ENCODE measurements at regions not wholly inside any gene's neighbourhood (a gene's known extent, or its start where the extent isn't known, plus 50 kb on each side); places are given as distances from the start of the nearest gene placed in this dataset.
A peak's percentile ranks its signal among the peaks of the same experiment; 100 is the strongest.

- Histone ChIP-seq H3K4me1 (ENCODE audit: control insufficient read depth in 2 of 3, insufficient read depth in 2 of 3, low read depth in 1 of 3, low read length in 3 of 3) (no peaks in the 10 kb centered on the region), H3K27me3 (ENCODE audit: control insufficient read depth, insufficient read depth, low read length) (no peaks in the 10 kb centered on the region), H3K9me3 (ENCODE audit: control insufficient read depth in 2 of 3, insufficient read depth in 1 of 3, low read length in 3 of 3) (no peaks in the 10 kb centered on the region), H3K27ac (ENCODE audit: low read depth in 2 of 2, low read length in 2 of 2) (no peak overlapping the region), H3K4me3 (ENCODE audit: low read length in 3 of 3) (no peak overlapping the region), H3K36me3 (ENCODE audit: control insufficient read depth in 2 of 3, insufficient read depth in 3 of 3, low read length in 3 of 3) (peaks cover 3 to 14% (median 9%) of the 10 kb centered on the region in 3 donors), H3K9ac (ENCODE audit: low read length in 3 of 3) (no peak overlapping the region)
- FAIRE-seq (no peak), DNase-seq (no peak)
- intact Hi-C loops (cut with DNase I): no loop called here
- TF ChIP-seq, protein P1, sequence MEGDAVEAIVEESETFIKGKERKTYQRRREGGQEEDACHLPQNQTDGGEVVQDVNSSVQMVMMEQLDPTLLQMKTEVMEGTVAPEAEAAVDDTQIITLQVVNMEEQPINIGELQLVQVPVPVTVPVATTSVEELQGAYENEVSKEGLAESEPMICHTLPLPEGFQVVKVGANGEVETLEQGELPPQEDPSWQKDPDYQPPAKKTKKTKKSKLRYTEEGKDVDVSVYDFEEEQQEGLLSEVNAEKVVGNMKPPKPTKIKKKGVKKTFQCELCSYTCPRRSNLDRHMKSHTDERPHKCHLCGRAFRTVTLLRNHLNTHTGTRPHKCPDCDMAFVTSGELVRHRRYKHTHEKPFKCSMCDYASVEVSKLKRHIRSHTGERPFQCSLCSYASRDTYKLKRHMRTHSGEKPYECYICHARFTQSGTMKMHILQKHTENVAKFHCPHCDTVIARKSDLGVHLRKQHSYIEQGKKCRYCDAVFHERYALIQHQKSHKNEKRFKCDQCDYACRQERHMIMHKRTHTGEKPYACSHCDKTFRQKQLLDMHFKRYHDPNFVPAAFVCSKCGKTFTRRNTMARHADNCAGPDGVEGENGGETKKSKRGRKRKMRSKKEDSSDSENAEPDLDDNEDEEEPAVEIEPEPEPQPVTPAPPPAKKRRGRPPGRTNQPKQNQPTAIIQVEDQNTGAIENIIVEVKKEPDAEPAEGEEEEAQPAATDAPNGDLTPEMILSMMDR (IDR thresholded peaks at IDR 0.05; ENCODE audit: borderline replicate concordance, extremely low read depth, insufficient read depth): no peak
These were observed 256.3 kb upstream of the RGS6 start for GRCh38 chr14:71675900-71676287.

- Histone ChIP-seq H3K36me3 (ENCODE audit: control insufficient read depth in 2 of 3, insufficient read depth in 3 of 3, low read length in 3 of 3) (peaks cover 0 to 10% (median 5%) of the 10 kb centered on the region in 3 donors), H3K9ac (ENCODE audit: low read length in 3 of 3) (no peak overlapping the region), H3K27ac (ENCODE audit: low read depth in 2 of 2, low read length in 2 of 2) (no peak overlapping the region), H3K9me3 (ENCODE audit: control insufficient read depth in 2 of 3, insufficient read depth in 1 of 3, low read length in 3 of 3) (no peaks in the 10 kb centered on the region), H3K4me3 (ENCODE audit: low read length in 3 of 3) (no peak overlapping the region), H3K27me3 (ENCODE audit: control insufficient read depth, insufficient read depth, low read length) (no peaks in the 10 kb centered on the region), H3K4me1 (ENCODE audit: control insufficient read depth in 2 of 3, insufficient read depth in 2 of 3, low read depth in 1 of 3, low read length in 3 of 3) (no peaks in the 10 kb centered on the region)
- intact Hi-C loops (cut with DNase I): no loop called here
- TF ChIP-seq, protein P1 (IDR thresholded peaks at IDR 0.05; ENCODE audit: borderline replicate concordance, extremely low read depth, insufficient read depth): no peak
- FAIRE-seq (no peak), DNase-seq (no peak)
These were observed 251.4 kb upstream of the RGS6 start for GRCh38 chr14:71680736-71681387.

DNA sequence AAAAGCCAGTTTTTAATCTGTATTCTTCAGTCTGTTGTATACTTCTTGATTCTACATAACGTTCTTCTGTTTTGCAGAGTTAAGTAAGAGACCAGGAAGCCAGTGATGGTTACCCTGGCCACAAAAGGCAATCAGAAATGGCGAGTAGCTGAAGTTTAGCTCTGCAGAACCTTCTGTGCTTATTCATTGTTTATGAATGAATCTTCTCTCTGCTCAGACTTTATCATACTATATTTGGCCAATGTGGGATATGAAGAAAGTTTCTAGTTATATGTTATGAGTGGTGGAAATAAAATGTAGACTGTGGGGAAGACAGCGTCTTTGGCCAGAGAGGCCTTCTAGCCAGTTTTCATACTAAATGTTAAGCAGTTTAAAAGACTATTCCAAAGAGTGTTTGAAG lies 249.9 kb upstream of the RGS6 start:
- Histone ChIP-seq H3K9me3 (ENCODE audit: control insufficient read depth in 2 of 3, insufficient read depth in 1 of 3, low read length in 3 of 3) (no peaks in the 10 kb centered on the region), H3K4me3 (ENCODE audit: low read length in 3 of 3) (no peak overlapping the region), H3K27ac (ENCODE audit: low read depth in 2 of 2, low read length in 2 of 2) (no peak overlapping the region), H3K4me1 (ENCODE audit: control insufficient read depth in 2 of 3, insufficient read depth in 2 of 3, low read depth in 1 of 3, low read length in 3 of 3) (no peaks in the 10 kb centered on the region), H3K36me3 (ENCODE audit: control insufficient read depth in 2 of 3, insufficient read depth in 3 of 3, low read length in 3 of 3) (peaks cover 0 to 13% (median 7%) of the 10 kb centered on the region in 3 donors), H3K9ac (ENCODE audit: low read length in 3 of 3) (no peak overlapping the region), H3K27me3 (ENCODE audit: control insufficient read depth, insufficient read depth, low read length) (no peaks in the 10 kb centered on the region)
- DNase-seq (no peak), FAIRE-seq (no peak)
- intact Hi-C loops (cut with DNase I): no loop called here
- TF ChIP-seq, protein P1 (IDR thresholded peaks at IDR 0.05; ENCODE audit: borderline replicate concordance, extremely low read depth, insufficient read depth): no peak

- no peak for FAIRE-seq
- H3K27me3 ChIP-seq (ENCODE audit: control insufficient read depth, insufficient read depth, low read length): no peaks in the 10 kb centered on the region
- H3K4me3 ChIP-seq (ENCODE audit: low read length in 3 of 3): no peak overlapping the region
- H3K9me3 ChIP-seq (ENCODE audit: control insufficient read depth in 2 of 3, insufficient read depth in 1 of 3, low read length in 3 of 3): no peaks in the 10 kb centered on the region
- peaks cover 0 to 13% (median 7%) of the 10 kb centered on the region in 3 donors for H3K36me3 ChIP-seq (ENCODE audit: control insufficient read depth in 2 of 3, insufficient read depth in 3 of 3, low read length in 3 of 3)
- no peak overlapping the region for H3K9ac ChIP-seq (ENCODE audit: low read length in 3 of 3)
- peak in 1 of 5 donors; percentile 62 for DNase-seq
- H3K4me1 ChIP-seq (ENCODE audit: control insufficient read depth in 2 of 3, insufficient read depth in 2 of 3, low read depth in 1 of 3, low read length in 3 of 3): no peaks in the 10 kb centered on the region
- intact Hi-C loops (cut with DNase I): no loop called here
- TF ChIP-seq, protein P1 (IDR thresholded peaks at IDR 0.05; ENCODE audit: borderline replicate concordance, extremely low read depth, insufficient read depth): no peak
- H3K27ac ChIP-seq (ENCODE audit: low read depth in 2 of 2, low read length in 2 of 2): no peak overlapping the region
These were observed 247.9 kb upstream of the RGS6 start for GRCh38 chr14:71684323-71684722.

Data from kidney (tissue), 13 donors.